Body of pancreas (tissue), 4 donors: ENCODE measurements at regions not wholly inside any gene's neighbourhood (a gene's known extent, or its start where the extent isn't known, plus 50 kb on each side); places are given as distances from the start of the nearest gene placed in this dataset.

Experiments
- ATAC-seq: fragments of 150-250 bp; one replicate; pipeline ENCODE4 v1.9.1; 2016
- DNase-seq, 4 donors: peaks; one replicate each; pipeline ENCODE4 v3.0.0-alpha.2; 2019
- H3K27ac ChIP-seq, 4 donors: fragments of 200-600 bp; sonication (generic); 1 replicate in 3 of 4; 2 replicates in 1 of 4; pipeline versions ENCODE4 v1.5.1 to v1.6.1; 2016 to 2019; ENCODE audit warnings: mild to moderate bottlenecking in 1 of 4, mixed read lengths in 1 of 4, moderate library complexity in 1 of 4
- H3K27me3 ChIP-seq, 2 donors: fragments of 200-600 bp; sonication (generic); one replicate each; pipeline ENCODE4 v1.6.0; 2016; ENCODE audit warnings: mild to moderate bottlenecking in 1 of 2
- H3K36me3 ChIP-seq, 2 donors: fragments of 200-600 bp; sonication (generic); replicated peaks in 1 of 2; 2 replicates each; pipeline ENCODE4 v1.5.1; 2016; ENCODE audit warnings: low read depth in 2 of 2; ENCODE audit not compliant: insufficient read depth in 1 of 2
- H3K4me1 ChIP-seq: fragments of 200-600 bp; sonication (generic); one replicate; pipeline ENCODE4 v1.6.0; 2016
- H3K4me3 ChIP-seq, 2 donors: fragments of 200-600 bp; sonication (generic); 1 replicate in 1 of 2; 2 replicates in 1 of 2; pipeline ENCODE4 v1.5.1; 2016 to 2019
- H3K9me3 ChIP-seq, 3 donors: fragments of 200-600 bp; sonication (generic); 1 replicate in 2 of 3; 2 replicates in 1 of 3; pipeline ENCODE4 v1.5.1; 2016
- POLR2A ChIP-seq, 3 donors: fragments of 450-650 bp; IDR thresholded peaks; one replicate each; pipeline ENCODE4 v1.6.1; 2016; ENCODE audit warnings: antibody characterized with exemption in 3 of 3, mild to moderate bottlenecking in 2 of 3
- WGBS, 2 donors: methylation state at CpG; one replicate each; pipeline ENCODE4 v1.1.5; 2017; 5-methylcytosine and 5-hydroxymethylcytosine counted together
- intact Hi-C: fragments of 100-400 bp; cut with DNase I; formaldehyde crosslinking; loops from one replicate; pipeline ENCODE4 v1.15.1; 2023
- TF ChIP-seq, protein P1 (sequence below), 7 experiments: fragments of 450-650 bp in 4 of 7; fragments of 200-600 bp in 3 of 7; sonication (generic) in 3 of 7; IDR thresholded peaks; one replicate each; pipeline ENCODE4 v1.5.1; 2016 to 2019; ENCODE audit warnings: antibody characterized with exemption in 7 of 7

DNA sequence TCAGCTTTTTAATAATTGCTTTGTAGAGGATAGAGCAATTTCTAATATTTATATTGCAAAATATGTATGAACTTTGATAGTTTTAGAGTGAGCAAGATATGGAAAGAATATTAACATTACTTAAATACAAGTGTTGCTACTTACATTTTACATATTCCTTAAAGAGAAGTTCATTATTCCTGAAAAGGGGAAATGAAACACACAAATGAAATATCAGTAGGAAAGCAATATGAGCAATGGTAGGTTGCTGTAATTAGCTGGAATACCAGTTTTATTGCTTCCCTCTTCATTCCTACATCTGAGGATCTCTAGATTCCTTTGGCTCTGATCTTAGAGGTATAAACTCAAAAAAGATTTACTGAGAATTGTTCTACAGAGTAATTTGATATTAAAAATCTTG lies 414.1 kb downstream of the FAM170A start:
- Histone ChIP-seq H3K36me3 (no peaks in the 10 kb centered on the region), H3K4me3 (no peak overlapping the region), H3K9me3 (no peaks in the 10 kb centered on the region), H3K27ac (no peak overlapping the region), H3K27me3 (no peaks in the 10 kb centered on the region), H3K4me1 (no peaks in the 10 kb centered on the region)
- DNase-seq (no peak), ATAC-seq (no peak)
- TF ChIP-seq POLR2A (IDR thresholded peaks at IDR 0.05): no peak
- TF ChIP-seq, protein P1, sequence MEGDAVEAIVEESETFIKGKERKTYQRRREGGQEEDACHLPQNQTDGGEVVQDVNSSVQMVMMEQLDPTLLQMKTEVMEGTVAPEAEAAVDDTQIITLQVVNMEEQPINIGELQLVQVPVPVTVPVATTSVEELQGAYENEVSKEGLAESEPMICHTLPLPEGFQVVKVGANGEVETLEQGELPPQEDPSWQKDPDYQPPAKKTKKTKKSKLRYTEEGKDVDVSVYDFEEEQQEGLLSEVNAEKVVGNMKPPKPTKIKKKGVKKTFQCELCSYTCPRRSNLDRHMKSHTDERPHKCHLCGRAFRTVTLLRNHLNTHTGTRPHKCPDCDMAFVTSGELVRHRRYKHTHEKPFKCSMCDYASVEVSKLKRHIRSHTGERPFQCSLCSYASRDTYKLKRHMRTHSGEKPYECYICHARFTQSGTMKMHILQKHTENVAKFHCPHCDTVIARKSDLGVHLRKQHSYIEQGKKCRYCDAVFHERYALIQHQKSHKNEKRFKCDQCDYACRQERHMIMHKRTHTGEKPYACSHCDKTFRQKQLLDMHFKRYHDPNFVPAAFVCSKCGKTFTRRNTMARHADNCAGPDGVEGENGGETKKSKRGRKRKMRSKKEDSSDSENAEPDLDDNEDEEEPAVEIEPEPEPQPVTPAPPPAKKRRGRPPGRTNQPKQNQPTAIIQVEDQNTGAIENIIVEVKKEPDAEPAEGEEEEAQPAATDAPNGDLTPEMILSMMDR (IDR thresholded peaks at IDR 0.05): no peak
- intact Hi-C loops: no loop called here

DNA sequence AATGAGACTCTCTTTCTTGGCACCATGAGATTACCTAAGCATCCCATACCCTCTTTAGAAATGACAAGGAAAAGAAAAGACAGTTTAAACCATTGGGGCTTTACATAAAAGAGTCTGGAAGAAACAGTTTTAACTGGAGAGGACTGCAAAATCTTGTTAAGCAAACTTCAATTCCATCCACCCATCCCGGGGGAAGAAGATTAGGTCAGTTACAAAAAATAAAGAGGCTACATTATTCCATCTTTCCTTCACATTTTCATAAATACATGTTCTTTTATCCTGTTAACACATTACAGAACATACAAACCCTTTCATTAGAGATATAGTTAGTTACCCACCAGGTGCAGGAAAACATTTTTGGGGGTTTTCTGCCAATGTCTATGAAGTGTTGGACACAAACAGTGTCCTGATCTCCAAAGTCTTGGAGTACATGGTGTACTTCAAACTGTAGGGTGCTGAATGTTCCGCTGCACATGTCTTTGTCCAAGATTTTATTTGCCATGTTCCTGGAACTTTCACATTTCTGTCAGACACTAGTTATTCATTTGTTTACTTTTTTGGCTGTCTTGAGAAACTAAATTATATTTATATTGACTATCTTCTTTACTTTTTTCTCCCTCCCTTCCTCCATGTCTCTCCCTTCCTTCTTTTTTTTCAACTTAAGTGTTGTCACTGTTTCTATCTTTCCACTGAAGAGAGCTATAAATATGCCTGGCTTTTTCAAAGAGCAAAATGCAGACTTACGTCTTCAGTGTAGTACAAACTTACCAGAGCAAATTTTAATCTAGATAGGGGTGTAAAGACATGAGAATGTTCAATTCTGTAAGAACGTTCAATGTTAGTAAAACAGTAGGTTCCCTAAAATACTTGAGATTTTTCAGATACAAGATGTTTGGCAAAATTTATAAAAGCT lies 410.9 kb upstream of the PRR16 start:
- Histone ChIP-seq H3K9me3 (no peaks in the 10 kb centered on the region), H3K4me3 (no peak overlapping the region), H3K27ac (peak overlapping the region in 2 of 4 donors; percentile 34 to 55), H3K4me1 (peaks cover 9% of the 10 kb centered on the region), H3K36me3 (no peaks in the 10 kb centered on the region), H3K27me3 (no peaks in the 10 kb centered on the region)
- no peak for TF ChIP-seq POLR2A (IDR thresholded peaks at IDR 0.05)
- TF ChIP-seq, protein P1 (IDR thresholded peaks at IDR 0.05): no peak
- ATAC-seq: peak; percentile 73
- 40 to 45% methylated on average over 4 of the region's 4 CpGs for WGBS, 2 donors
- intact Hi-C loops: no loop called here
- DNase-seq: peak in 2 of 4 donors; percentile 8 to 12

DNA sequence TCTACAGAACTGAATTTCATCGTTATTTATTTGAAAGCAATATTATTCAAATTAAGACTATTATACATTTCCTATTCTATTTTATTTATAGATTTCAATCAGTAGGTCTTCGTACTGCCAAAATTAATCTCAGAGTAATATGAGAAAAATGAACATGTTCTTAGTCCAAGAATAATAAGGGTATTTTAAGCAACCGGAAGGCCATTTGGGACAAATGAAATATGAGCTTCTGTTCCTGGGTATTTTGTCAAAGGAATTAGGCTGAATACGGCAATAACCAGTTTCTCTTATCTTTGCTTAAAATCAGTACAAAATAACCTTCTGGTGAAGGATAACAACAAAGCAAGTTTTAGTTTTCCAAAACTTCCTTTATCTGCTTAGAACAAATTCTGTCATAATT lies 410.3 kb upstream of the PRR16 start:
- H3K4me1 ChIP-seq: peaks cover 9% of the 10 kb centered on the region
- no peak for DNase-seq
- H3K9me3 ChIP-seq: no peaks in the 10 kb centered on the region
- 61 to 63% methylated on average over 4 of the region's 4 CpGs for WGBS, 2 donors
- peak overlapping the region in 1 of 4 donors; percentile 55 for H3K27ac ChIP-seq
- H3K4me3 ChIP-seq: no peak overlapping the region
- no peaks in the 10 kb centered on the region for H3K27me3 ChIP-seq
- intact Hi-C loops: no loop called here
- ATAC-seq: no peak
- no peaks in the 10 kb centered on the region for H3K36me3 ChIP-seq
- TF ChIP-seq POLR2A (IDR thresholded peaks at IDR 0.05): no peak
- TF ChIP-seq, protein P1 (IDR thresholded peaks at IDR 0.05): no peak

DNA sequence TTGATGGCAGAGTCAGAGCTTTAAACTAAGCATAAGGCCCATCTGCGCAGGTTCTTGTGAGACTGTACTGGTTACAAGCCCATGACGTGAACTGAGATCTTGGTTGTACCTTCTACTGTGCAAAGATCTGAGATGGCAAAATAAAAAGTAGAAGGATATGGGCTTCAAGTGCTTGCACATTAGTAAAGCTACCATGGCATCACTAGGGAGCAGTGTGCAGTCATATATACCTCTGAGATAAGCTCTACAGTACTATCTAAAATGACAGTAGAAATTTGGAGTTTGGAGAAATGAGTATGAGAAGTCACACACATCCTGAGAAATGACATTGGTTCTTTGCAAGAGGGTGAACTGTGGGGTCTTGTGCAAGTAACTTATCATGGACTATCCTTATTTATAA lies 408.2 kb upstream of the PRR16 start:
- DNase-seq (peak in 1 of 4 donors; percentile 26), ATAC-seq (peak; percentile 55)
- Histone ChIP-seq H3K27me3 (no peaks in the 10 kb centered on the region), H3K36me3 (no peaks in the 10 kb centered on the region), H3K4me3 (no peak overlapping the region), H3K9me3 (no peaks in the 10 kb centered on the region), H3K4me1 (peaks cover 9% of the 10 kb centered on the region), H3K27ac (no peak overlapping the region)
- WGBS, 2 donors: 86 to 91% methylated on average over 2 of the region's 2 CpGs
- intact Hi-C loops: no loop called here
- TF ChIP-seq, protein P1 (IDR thresholded peaks at IDR 0.05): peak in 1 of 7 experiments; percentile 13
- TF ChIP-seq POLR2A (IDR thresholded peaks at IDR 0.05): no peak

DNA sequence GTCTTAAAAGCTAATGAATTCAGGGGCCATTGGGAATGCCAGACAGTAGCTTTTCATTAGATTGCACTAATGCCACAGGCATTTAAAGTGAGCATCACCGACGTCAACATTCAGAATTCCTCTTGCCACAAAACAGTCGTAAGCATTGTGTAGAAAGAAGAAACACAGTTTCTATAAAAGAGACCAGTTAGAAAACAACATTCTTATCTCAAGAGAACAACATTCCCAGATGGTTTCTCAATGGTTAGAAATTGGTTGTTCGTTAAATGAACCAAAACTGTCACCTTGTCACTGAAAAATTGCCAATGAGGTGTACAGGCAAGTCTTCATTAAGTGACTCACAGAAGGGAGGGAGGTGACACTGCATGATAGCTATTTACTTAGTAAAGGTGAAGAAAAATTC lies 401.6 kb upstream of the PRR16 start:
- TF ChIP-seq POLR2A (IDR thresholded peaks at IDR 0.05): no peak
- TF ChIP-seq, protein P1 (IDR thresholded peaks at IDR 0.05): no peak
- ATAC-seq: no peak
- 48 to 71% methylated on average over 4 of the region's 4 CpGs for WGBS, 2 donors

More for the DNA sequence above, 401.6 kb upstream of the PRR16 start:
- DNase-seq: no peak
- intact Hi-C loops: no loop called here
- Histone ChIP-seq H3K36me3 (no peaks in the 10 kb centered on the region), H3K27ac (no peak overlapping the region), H3K4me1 (no peaks in the 10 kb centered on the region), H3K27me3 (no peaks in the 10 kb centered on the region), H3K4me3 (no peak overlapping the region), H3K9me3 (no peaks in the 10 kb centered on the region)
